Colonic mucosa (tissue), 4 donors: ENCODE measurements at regions not wholly inside any gene's neighbourhood (a gene's known extent, or its start where the extent isn't known, plus 50 kb on each side); places are given as distances from the start of the nearest gene placed in this dataset.

Source experiments
- DNase-seq: peaks from one replicate; pipeline ENCODE4 v3.0.0-alpha.2; 2020
- H3K27ac ChIP-seq: fragments of 200-600 bp; one replicate; pipeline ENCODE4 v1.8.0; 2021
- H3K27me3 ChIP-seq: fragments of 200-600 bp; one replicate; pipeline ENCODE4 v1.8.0; 2021
- H3K36me3 ChIP-seq: fragments of 200-600 bp; one replicate; pipeline ENCODE4 v1.8.0; 2021
- H3K4me1 ChIP-seq: fragments of 200-600 bp; one replicate; pipeline ENCODE4 v1.8.0; 2021; ENCODE audit warnings: mild to moderate bottlenecking
- H3K4me3 ChIP-seq: fragments of 200-600 bp; one replicate; pipeline ENCODE4 v1.8.0; 2021
- H3K9ac ChIP-seq, 2 donors: one replicate each; pipeline ENCODE4 v1.7.0; 2013; ENCODE audit warnings: control low read depth in 2 of 2, low read depth in 2 of 2, low read length in 2 of 2
- H3K9me3 ChIP-seq: fragments of 200-600 bp; one replicate; pipeline ENCODE4 v1.8.0; 2021
- intact Hi-C: fragments of 100-400 bp; cut with DNase I; formaldehyde crosslinking; loops from one replicate; pipeline ENCODE4 v1.14.1; 2022
- TF ChIP-seq, protein P1 (sequence below): fragments of 200-600 bp; IDR thresholded peaks from one replicate; pipeline ENCODE4 v1.8.0; 2022; ENCODE audit warnings: antibody characterized with exemption, mild to moderate bottlenecking
- donor health status: healthy.
- donor health status: DM: no; HTN: no; CAD: no.
- donor health status: DM: no; HTN: no; CAD: no.

DNA sequence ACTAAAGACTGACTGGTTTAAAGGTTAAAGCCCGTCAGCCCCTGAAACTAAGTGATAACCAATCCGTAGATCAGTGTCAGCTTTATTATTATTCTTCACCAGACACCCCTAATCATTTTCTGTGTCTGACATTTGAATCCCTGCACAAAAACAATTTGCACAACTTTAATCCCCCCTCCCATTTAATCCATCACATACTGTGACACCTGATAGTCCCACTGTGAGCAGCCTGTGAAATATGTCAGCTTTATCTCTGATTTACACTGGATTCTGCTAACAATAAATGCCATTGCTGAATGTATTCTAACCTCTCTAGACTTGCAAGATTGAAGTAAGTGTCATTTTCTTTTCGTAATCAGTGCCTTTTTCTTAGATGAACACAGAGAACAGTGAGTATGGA lies 2089.0 kb upstream of the RAG2 start:
- Histone ChIP-seq H3K36me3 (no peaks in the 10 kb centered on the region), H3K4me1 (no peaks in the 10 kb centered on the region), H3K9me3 (no peaks in the 10 kb centered on the region), H3K27ac (no peak overlapping the region), H3K4me3 (no peak overlapping the region), H3K27me3 (no peaks in the 10 kb centered on the region), H3K9ac (no peak overlapping the region)
- TF ChIP-seq, protein P1, sequence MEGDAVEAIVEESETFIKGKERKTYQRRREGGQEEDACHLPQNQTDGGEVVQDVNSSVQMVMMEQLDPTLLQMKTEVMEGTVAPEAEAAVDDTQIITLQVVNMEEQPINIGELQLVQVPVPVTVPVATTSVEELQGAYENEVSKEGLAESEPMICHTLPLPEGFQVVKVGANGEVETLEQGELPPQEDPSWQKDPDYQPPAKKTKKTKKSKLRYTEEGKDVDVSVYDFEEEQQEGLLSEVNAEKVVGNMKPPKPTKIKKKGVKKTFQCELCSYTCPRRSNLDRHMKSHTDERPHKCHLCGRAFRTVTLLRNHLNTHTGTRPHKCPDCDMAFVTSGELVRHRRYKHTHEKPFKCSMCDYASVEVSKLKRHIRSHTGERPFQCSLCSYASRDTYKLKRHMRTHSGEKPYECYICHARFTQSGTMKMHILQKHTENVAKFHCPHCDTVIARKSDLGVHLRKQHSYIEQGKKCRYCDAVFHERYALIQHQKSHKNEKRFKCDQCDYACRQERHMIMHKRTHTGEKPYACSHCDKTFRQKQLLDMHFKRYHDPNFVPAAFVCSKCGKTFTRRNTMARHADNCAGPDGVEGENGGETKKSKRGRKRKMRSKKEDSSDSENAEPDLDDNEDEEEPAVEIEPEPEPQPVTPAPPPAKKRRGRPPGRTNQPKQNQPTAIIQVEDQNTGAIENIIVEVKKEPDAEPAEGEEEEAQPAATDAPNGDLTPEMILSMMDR, result no peak
- no peak for DNase-seq
- intact Hi-C loops, result no loop called here

DNA sequence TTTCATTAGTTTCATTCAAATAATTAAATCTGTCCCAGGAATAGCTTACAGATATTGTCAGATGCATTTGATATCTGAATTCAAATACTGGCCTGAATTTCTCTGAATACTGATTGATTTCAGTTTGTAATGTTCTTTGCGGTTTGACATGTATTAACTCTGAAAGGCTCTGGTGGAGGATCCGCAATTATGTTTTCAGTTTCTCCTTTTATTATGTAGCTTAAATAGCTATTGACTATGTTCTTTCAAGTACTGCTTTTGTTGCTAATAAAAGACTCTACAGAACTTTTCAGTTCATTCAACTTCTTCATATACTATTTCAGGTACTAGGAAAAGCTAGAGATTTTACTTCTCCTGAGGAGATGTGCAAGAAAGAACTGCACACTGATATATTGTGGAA lies 2085.4 kb upstream of the RAG2 start:
- Histone ChIP-seq H3K9me3 (no peaks in the 10 kb centered on the region), H3K4me3 (no peak overlapping the region), H3K9ac (no peak overlapping the region), H3K36me3 (no peaks in the 10 kb centered on the region), H3K27ac (no peak overlapping the region), H3K27me3 (no peaks in the 10 kb centered on the region), H3K4me1 (no peaks in the 10 kb centered on the region)
- TF ChIP-seq, protein P1, result no peak
- intact Hi-C loops, result no loop called here
- no peak for DNase-seq

DNA sequence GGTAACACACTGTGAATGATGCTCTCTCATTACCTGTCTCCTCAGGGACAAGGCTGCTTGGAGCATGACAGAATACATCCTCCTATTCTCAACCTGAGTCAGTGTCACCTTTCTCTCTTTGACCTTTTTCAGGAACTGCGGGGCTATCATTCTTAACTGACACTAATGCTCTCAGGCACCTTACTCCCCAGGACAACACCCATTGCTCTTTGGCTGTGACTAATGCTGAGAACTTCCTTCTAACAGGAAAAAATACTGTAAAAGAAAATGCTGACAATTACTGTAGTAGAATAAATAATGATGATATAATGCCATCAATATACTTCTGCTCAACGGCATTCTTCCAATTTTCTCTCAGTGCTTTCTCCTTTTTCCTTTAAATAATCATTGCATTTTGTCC lies 2082.7 kb upstream of the RAG2 start:
- intact Hi-C loops, result no loop called here
- Histone ChIP-seq H3K9ac (no peak overlapping the region), H3K27me3 (no peaks in the 10 kb centered on the region), H3K9me3 (no peaks in the 10 kb centered on the region), H3K4me3 (no peak overlapping the region), H3K36me3 (no peaks in the 10 kb centered on the region), H3K27ac (no peak overlapping the region), H3K4me1 (no peaks in the 10 kb centered on the region)
- TF ChIP-seq, protein P1, result no peak
- DNase-seq, result no peak

DNA sequence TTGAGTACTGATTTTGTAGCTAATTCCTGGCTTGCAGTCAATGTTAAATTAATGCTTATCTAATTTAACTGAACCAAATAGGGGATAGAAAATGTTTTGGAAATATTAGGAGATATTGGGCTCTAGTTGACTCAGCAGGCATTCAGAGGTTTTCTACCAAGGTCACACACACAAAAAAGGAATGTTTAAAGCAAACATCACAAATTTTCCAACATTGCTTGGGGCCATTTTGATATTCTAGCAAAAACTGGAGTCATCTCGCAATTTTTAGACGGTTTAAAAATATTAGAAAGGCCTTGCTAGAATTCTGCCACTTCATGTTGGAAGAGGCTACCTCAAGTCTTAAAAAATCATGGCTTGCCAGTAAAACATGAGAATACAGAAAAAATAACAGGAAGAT lies 2082.1 kb upstream of the RAG2 start:
- Histone ChIP-seq H3K4me1 (no peaks in the 10 kb centered on the region), H3K36me3 (no peaks in the 10 kb centered on the region), H3K9ac (no peak overlapping the region), H3K9me3 (no peaks in the 10 kb centered on the region), H3K27me3 (no peaks in the 10 kb centered on the region), H3K4me3 (no peak overlapping the region), H3K27ac (no peak overlapping the region)
- DNase-seq, result no peak
- TF ChIP-seq, protein P1, result no peak
- intact Hi-C loops, result no loop called here

DNA sequence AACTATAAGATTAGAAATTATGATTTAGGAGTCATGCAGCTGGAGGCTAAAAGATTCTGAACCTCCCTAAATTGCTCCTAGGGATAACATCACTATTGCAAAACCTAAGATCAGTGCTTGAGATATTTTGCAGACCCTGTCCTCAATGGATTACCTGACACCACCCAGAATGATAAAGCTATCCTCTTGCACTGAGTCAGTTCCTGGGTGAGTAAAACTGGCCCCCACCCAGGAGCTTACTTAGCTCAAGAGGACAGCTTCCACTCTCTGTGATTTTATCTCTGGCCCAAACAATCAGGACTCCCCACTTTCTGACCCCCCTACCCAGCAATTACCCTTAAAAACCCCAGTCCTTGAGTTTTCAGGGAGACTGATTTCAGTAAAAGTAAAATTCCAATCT lies 2074.4 kb upstream of the RAG2 start:
- Histone ChIP-seq H3K36me3 (no peaks in the 10 kb centered on the region), H3K27me3 (no peaks in the 10 kb centered on the region), H3K9me3 (no peaks in the 10 kb centered on the region), H3K27ac (no peak overlapping the region), H3K4me3 (no peak overlapping the region), H3K4me1 (no peaks in the 10 kb centered on the region), H3K9ac (no peak overlapping the region)
- no peak for DNase-seq
- TF ChIP-seq, protein P1, result no peak
- intact Hi-C loops, result no loop called here

DNA sequence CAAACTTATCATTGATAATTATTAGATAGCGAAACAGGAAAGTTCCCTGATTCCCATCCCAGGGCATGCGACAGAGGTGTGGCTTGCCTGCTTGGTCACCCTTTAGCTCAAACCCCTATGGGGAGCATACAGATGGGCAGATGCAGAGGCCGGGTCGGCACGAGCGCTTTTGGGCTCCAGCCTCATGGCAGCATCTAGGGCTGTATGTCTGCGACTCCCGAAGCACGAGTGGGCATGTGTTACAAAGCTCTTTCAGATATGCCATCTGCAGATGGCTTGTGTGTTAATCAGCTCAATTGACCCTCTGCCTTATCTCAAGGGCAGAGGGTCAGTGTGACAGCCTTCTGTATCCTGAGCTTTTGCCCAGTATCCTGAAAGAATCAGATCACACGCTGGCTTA lies 2069.3 kb upstream of the RAG2 start:
- Histone ChIP-seq H3K27ac (no peak overlapping the region), H3K9ac (no peak overlapping the region), H3K4me1 (no peaks in the 10 kb centered on the region), H3K9me3 (no peaks in the 10 kb centered on the region), H3K4me3 (no peak overlapping the region), H3K27me3 (no peaks in the 10 kb centered on the region), H3K36me3 (no peaks in the 10 kb centered on the region)
- DNase-seq, result no peak
- intact Hi-C loops, result no loop called here
- TF ChIP-seq, protein P1, result no peak
